CD4-positive, alpha-beta T cell treated with Interleukin-15 for 1 hour (primary cell): ENCODE measurements at regions not wholly inside any gene's neighbourhood (a gene's known extent, or its start where the extent isn't known, plus 50 kb on each side); places are given as distances from the start of the nearest gene placed in this dataset.
"Not testable (repeated sequence)": the region's sequence is repeated elsewhere in the genome, so short reads cannot be mapped to it uniquely, and the experiment has no call there.

Experiments used
- DNase-seq: peaks from one replicate; pipeline ENCODE4 v3.0.0-alpha.2; 2020

DNA sequence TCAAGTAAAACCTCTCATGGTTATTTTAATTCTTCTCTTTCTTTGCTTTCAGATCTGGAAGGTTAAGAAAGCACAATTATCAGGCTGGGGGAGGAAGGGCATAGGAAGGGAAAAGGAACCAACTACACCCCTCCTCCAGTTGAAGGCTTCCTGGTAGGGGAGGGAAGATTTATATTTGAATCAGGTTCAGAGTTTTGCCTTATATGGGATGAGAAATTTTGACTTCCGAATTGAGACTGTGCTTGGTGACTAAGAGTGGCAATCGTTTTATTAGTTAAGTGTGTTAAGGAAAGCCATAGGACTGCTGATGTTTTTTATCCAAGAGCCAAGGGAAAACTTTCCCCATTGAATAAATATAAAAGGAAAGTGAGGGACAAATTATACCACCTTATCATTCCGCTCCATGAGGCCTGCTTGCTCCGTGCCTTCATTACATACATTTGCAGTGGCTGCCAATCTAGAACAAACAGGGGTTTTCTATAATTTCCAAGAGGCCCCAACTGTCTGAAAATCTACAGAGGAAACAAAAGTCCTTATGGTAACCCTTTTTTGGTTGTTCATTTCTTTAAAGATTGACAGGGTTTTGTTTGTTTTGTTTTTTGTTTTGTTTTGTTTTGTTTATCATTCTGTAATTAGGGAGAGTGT lies 115.7 kb upstream of the EPB41L4A start:
- no peak for DNase-seq

DNA sequence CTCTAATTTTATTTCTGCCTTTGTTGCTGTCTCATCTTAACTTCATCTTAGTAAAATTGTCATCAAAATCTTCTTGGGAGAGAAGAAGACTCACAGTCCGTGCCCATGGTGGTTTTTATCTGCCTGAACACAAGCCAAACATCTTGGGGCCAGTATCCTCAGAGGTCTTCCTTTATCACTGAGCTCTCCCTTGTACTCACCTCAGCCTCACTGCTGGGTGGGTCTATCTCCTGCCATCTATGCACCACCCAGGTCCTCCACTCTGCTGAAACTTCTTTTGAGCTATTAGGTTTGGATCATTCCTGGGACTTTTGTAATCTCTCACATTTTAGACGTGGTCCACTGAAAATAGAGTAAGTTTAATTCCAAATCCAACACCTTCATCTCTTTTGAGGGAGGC lies 116.3 kb upstream of the EPB41L4A start:
- DNase-seq: no peak

DNA sequence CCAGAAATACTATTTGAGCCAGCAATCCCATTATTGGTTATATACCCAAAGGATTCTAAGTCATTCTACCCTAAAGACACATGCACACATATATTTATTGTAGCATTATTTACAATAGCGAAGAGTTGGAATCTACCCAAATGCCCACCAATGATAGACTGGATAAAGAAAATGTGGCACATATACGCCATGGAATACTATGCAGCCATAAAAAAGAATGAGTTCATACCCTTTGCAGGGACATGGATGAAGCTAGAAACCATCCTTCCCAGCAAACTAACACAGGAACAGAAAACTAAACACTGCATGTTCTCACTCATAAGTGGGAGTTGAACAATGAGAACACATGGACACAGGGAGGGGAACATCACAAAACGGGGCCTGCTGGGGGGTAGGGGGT lies 125.5 kb upstream of the EPB41L4A start:
- DNase-seq: not testable (repeated sequence)

DNA sequence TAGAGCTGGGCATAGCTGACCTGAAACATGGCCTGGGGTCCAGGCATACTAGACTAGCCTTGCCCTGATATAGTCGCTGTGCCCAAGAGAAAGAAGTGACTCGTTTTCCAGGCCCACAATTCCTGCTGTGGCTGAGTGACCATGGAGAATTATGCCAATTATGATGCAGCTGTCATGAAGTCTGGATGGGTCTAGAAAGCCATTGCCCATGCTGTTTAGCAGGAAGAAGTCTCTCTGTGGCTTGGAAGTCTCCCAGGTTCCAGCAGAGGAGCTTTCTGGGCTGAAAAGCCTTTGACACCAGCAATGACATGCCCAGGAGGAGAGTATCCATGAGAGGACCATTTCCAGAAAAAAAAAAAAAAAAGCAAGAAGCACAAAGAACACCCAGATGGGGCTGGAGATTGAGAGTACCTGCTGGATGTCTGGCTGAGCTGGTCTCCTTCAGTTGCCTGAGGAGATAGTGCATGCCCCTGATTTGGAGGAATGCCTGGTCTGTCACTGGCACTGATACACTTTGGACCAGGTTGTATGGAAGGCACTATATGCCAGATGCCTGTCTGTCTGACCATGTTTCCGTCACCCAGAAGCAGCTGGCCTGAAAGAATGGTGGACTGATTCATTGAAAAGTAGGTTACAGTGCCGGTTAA lies 128.0 kb upstream of the EPB41L4A start:
- no peak for DNase-seq

DNA sequence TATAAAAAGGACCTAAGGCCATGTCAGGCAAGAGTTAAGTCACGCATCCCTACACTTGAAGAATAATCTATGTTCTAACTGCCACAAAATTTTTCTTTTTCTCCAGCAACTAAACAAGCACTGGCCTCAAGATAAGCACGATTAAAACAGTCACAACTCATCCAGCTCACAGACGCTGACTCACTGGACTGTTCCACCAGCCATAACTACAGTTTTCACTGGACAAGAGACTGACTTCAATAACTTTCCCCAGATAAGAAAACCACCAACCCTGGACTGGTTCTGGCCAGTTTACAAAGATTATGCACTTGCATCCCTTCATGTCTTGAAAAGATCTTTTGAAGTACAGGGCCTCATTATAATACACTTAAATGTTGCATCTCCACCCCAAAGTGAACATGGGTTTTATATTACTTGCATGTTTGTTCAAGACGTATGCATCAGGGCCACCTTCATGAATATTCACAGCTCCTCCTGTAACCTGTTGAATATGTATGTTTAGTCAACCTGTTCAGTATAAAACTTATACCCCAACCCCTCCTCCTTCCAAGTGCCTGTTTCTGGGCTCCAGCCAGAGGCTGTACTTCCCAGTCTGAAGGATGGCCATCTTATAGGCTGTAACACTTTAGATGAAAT lies 129.3 kb upstream of the EPB41L4A start:
- no peak for DNase-seq

DNA sequence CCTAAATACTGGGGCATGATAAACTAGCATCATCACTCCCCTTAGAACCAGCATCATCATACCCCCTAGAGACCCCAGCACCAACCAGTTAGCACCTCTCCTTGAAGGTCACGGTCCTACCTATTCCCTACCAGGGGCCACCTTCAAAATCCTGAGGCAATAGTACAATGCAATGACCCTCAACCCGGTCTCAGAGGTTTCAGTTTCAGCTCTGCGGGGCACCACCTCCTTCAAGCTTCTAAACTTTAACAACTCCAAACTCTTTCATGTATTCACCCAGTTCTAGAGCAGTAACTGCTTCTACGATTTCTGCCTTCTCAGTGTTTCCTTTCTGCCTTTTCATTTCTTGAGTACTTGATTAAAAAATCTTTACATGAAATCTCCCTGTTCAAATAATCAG lies 130.1 kb upstream of the EPB41L4A start:
- no peak for DNase-seq

DNA sequence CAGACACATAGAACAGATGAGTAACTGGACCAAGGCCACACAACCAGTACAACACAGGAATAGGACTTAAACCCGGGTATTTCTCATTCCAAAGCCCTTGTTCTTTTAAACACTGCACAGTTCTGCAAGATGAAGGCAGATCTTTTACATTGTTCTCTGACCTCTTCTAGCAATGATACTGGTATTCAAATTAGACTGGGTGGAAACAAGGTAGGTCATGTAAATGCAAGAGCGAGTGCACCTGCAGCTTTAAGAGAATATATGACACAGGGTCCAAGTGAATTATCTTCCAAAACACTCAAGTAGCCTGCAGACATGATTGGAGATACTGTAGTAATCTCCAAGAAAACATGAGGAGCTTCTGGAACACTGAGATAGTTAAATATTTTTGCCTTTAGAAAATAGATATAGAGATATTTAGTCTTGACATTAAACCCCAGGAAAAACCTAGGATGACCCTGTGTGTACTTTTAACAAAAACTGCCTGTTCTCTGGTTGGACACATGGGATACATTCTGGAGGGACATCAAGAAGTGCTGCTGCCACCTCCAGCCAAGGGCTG lies 130.6 kb upstream of the EPB41L4A start:
- no peak for DNase-seq

DNA sequence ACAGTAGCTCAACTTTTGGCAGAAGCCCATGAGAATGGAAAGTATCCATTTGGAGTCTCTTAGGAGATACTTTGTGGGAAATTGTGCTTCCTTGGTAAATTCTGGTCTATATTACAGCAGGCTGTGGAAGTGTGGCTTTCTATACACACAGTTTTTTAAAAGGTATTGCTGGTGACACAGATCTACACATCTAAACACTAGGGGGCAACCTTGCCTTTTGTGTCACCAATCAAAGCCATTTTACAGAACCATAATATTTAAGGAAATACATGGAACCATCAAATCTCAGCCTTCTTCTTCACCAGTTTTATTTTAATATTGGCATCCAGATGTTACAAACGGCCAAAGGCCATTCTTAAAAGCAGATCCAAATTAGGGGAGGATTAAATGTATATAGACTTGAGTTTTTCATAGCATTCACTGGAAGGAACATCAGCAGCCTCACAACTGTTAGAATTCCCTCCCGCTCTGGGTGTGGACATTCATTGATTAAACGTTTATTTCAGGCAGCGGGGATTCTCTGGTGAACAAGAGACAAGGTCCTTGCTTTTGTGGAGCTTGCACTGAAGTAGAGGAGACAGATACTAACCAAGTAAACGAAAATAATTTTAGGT lies 132.4 kb upstream of the EPB41L4A start:
- no peak for DNase-seq

DNA sequence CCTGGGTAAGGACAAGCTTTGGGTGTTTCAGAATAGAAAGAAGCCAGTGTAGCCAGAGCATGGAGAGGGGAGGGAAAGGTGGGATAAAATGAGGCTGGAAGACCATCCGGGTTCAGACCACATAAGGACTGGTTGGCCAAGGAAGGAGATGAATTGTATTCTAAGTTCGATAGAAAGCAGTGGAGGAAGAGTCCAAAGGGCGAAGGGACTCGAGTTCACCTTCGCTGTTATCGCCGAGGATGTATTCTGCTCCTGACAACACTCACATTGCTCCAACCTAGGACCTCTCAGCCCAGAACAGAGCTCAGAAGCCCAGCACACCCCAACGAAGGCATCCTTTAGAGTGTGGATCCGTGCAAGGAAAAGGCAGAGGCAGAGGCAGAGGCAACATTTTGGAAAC lies 133.1 kb upstream of the EPB41L4A start:
- no peak for DNase-seq

DNA sequence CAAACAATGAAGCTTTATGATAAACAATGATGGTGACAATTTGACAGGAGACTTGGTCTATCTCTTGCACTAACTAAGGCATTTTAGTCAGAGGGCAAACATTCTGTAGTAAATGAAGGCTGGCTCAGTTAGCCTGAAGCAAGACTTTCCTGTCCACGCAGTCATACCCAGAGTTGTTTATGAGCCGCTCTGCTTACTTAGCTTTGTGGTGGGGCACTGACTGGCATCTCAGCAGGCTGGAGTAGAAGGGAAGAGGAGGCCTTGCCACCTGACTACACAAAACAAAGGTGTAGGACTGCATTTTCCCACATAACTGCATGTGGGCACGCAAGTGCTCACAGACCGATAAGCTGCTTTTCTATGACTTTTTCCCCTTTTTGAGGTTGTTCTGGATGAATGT lies 133.7 kb upstream of the EPB41L4A start:
- DNase-seq: no peak

DNA sequence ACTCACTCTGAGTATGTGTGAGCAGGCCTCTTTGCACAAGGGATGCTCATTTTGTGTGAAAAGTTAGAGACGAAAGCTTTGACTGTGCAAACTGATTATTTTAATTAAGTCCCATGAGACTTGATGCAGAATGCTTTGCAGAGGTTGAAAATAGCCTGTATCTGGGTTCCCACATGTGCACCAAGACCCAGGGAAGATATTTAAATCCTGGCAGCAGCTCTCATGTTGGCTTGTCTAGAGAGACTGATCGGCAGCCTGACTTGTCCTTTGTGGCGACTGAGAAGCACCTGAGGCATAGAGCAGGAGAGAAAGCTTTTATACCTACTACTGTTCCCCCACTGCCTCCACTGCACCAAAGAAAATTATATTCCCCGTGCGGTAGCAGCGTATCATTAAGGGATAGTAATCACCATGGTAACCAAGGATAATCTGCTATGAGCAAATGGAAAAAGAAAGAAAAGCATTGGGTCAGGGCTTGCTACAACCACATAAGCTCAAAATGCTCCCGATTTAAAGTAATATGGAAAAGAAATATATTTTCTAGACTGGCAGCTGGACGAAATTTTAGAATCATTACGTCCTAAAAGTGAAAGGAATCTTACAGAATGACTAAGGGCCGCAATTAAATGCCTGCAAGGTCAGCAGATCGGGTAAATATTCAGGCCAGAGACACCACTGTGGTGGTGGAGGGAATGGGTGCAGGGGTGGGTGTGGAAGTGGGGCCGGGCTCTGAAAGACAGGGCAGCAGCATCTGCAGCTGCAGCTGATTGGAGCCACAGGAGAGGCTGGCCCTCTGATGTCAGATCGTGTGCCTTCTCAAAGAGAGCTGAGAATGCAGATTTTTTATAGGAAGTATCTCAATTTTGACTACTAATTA lies 135.3 kb upstream of the EPB41L4A start:
- no peak for DNase-seq

DNA sequence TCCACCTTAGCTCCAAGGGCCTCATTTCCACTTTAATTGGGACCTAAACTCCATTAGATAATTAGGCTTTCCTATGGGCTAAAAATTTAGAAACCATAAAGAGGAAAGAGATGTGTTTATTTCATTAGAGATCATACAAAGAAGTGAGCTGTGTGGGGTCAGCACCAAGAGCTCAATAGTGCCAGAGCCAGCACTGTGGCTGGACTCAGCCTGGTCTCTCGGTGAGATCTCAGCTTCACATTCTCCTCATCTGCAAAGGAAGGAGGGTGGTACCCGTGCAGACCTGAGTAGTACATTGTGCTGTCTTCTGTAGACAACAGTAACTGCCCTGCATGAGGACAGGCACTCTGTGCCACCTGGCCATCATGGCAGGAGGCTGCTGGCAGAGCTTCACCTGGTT lies 136.1 kb upstream of the EPB41L4A start:
- DNase-seq: no peak

DNA sequence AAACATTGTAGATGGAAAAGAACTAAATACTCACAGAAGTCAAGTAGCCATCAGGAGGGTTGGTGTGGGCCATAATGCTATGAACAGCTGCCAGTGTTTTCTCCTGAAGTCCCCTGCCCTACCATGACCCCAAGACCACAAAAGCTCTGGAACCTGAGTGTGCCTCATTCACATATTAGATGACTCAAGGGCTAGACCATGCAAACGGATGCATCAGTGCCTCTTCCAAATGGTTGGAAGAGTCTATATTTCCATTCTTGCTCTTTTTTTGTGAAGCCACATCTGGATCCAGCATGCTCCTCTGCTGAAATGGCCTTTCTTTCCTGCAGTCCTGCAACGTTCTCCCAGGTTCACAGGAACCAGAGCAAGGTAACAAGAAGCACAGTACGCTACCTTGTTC lies 136.6 kb upstream of the EPB41L4A start:
- no peak for DNase-seq

DNA sequence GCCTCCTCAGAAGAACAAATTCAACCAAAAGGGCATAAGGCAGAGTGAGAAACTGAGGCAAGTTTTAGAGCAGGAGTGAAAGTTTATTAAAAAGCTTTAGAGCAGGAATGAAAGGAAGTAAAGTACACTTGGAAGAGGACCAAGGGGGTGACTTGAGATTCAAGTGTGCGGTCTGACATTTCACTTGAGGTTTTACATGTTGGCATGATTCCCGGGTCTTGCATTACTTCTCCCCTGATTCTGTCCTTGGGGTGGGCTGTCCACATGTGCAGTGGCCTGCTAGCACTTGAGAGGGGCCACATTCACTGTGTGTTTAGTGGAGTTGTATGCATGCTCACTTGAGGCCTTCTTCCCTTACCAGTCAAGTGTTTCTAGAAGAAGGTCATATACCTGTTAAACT lies 140.4 kb upstream of the EPB41L4A start:
- not testable (repeated sequence) for DNase-seq

DNA sequence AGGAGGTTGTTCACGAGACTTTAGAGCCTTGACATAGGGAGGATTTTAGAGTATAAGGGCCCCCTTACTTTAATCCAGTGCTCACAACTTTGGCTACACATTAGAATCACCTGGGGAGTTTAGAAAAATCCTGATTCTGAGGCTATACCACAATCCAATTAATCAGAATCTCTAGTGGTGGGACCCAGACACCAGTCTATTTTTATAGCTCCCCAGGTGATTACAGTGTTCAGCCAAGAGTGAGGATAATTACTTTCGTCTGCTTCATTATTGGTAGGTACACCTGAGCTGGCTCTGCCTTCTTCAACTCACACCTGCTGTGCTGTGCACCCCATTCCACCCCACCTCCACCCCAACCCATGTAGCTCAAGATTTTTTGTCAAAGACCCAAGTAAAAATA lies 141.3 kb upstream of the EPB41L4A start:
- DNase-seq: no peak

DNA sequence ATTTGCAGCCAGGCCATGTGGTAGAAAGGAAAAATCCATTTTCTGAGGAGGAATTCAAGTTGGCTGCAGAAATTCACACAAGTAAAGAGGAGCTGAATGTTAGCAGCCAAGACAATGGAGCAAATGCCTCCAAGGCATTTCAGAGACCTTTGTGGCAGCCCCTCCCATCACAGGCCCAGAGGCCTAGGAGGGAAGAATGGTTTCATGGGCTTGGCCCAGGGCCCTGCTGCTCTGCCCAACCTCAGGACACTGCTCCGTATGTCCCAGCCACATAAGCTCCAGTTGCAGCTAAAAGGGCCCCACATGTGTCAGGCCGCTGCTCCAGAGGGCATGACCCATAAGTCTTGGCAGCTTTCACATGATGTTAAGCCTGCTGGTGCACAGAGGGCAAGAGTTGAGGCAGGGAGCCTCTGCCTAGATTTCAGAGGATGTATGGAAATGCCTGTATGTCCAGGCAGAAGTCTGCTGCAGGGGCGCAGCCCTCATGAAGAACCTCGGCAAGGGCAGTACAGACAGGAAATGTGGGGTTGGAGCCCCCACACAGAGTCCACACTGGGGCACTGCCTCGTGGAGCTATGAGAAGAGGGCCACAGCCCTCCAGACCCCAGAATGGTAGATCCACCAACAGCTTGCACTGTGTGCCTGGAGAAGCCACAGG lies 144.2 kb upstream of the EPB41L4A start:
- no peak for DNase-seq

DNA sequence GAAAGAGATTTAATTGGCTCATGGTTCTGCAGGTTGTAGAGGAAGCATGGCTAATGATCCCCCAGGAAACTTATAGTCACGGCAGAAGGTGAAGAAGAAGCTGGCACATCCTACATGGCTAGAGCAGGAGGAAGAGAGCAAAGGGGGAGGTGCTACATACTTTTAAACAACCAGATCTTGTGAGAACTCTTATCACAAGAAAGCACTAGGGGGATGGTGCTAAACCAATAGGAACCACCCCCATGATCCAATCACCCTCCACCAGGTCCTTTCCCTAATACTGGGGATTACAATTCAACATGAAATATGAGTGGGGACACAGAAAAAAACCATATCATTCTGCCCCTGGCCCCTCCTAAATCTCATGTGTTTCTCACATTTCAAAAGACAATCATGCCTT lies 147.2 kb upstream of the EPB41L4A start:
- DNase-seq: no peak

DNA sequence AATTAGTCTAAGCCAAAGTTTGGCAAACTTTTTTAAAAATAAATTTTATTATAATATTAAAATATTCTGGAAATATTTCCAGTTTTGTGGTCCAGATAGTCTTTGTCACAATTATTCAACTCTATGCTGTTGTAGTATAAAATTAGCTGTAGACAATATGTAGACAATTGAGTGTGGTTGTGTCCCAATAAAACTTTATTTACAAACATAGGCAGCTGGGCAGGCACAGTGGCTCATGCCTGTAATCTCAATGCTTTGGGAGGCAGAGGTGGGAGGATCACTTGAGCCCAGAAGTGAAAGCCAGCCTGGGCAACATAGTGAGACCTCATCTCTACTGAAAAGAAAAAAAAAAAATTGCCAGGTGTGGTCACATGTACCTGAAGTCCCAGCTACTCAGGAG lies 150.5 kb upstream of the EPB41L4A start:
- DNase-seq: no peak

DNA sequence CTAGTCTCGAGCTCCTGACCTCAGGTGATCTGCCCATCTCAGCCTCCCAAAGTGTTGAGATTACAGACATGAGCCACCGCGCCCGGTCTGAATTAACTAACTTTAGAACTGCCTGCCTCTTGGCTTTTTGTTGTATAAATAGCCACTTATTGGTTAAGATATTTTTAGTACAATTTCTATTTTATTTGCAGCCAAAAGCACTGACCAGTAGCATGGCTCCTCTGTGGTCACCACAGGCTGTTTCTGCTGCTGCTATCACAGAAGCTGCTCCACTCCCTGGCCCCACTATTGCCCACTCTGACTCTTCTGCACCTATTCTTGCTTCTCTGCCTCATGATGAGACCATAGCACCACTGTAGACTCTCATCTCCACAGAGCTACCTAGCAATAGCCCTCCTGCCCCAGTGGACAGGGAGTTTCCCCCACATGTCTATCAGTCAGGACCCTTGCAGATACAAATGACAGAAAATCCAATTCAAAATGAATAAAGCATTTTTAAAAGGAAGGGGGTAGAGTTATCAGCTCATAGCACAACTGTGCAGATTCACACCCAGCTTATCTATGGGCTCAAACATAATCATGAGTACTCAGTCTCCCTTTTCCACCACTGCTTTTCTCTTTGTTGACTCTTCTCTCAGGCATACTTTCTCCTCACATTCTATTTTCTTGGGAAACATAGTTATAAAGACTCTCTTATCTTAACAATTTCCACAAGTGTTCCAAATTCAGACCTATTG lies 151.8 kb upstream of the EPB41L4A start:
- no peak for DNase-seq

DNA sequence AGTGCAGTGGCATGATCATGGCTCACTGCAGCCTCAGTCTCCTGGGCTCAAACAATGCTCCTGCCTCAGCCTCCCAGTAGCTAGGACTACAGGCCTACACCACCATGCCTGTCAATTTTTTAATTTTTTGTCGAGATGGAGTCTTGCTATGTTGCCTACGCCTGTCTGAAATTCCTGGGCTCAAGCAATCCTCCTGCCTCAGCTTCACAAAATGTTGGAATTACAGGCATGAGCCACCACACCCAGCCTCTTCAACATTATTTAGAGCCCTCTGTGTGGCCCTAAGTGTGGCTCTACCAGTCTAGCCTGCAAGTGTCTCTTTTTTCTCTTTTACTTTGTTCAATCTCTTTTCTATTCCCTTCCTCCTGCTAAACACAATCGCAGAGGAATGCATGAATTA lies 154.4 kb upstream of the EPB41L4A start:
- DNase-seq: no peak

DNA sequence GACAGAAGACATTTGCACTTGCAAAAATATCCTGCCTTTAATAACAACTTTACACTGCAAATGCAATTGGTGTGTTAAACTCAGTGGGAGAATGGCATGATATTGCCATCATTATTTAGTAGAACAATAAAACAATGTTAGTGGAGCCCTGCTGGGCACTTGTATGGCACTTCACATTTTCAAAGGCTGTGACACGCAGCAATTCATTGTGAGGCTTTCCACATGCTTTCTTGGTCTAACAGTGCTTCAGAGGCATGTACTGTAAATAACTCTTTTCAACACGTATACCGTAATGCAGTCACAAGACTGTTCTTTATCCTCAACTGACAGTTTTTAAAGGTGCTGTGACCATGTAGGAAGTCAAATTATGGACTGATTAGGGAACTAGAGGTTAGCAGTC lies 155.5 kb upstream of the EPB41L4A start:
- DNase-seq: no peak
